Keratinocyte (primary cell): ENCODE measurements at regions not wholly inside any gene's neighbourhood (a gene's known extent, or its start where the extent isn't known, plus 50 kb on each side); places are given as distances from the start of the nearest gene placed in this dataset.

Experiments
- DNase-seq: peaks from one replicate; pipeline ENCODE4 v3.0.0-alpha.2; 2011; ENCODE audit warnings: low read depth, missing footprints, low spot score
- FAIRE-seq: peaks from 2 replicates; lab custom pipeline; 2011; peaks lifted over from hg19 to GRCh38; lab: Jason Lieb, UNC
- H2AFZ ChIP-seq: 2 replicates; pipeline ENCODE4 v1.6.0; 2012; ENCODE audit warnings: low read length, control low read depth, inconsistent platforms; ENCODE audit not compliant: control insufficient read depth
- H3K27ac ChIP-seq: 2 replicates; pipeline ENCODE4 v1.5.1; 2011; ENCODE audit warnings: low read length; ENCODE audit not compliant: control insufficient read depth, insufficient read depth
- H3K27me3 ChIP-seq: 3 replicates; pipeline ENCODE4 v1.6.0; 2011; ENCODE audit warnings: low read length; ENCODE audit not compliant: control insufficient read depth, insufficient read depth; ENCODE audit errors: extremely low read depth
- H3K36me3 ChIP-seq, 2 experiments: 2 replicates in 1 of 2; 3 replicates in 1 of 2; pipeline ENCODE4 v1.5.1; 2011; ENCODE audit warnings: low read length in 2 of 2, mild to moderate bottlenecking in 1 of 2; ENCODE audit not compliant: control insufficient read depth in 2 of 2, insufficient read depth in 2 of 2; ENCODE audit errors: extremely low read depth in 1 of 2
- H3K4me1 ChIP-seq: 3 replicates; pipeline ENCODE4 v1.5.1; 2011; ENCODE audit warnings: low read length; ENCODE audit not compliant: control insufficient read depth, insufficient read depth; ENCODE audit errors: extremely low read depth
- H3K4me2 ChIP-seq: 3 replicates; pipeline ENCODE4 v1.6.0; 2011; ENCODE audit warnings: low read depth, low read length; ENCODE audit not compliant: control insufficient read depth, insufficient read depth; ENCODE audit errors: extremely low read depth
- H3K4me3 ChIP-seq, 3 experiments: fragments of 200-600 bp in 1 of 3; sonication (generic) in 1 of 3; 2 replicates in 2 of 3; 3 replicates in 1 of 3; pipeline ENCODE4 v1.5.1; 2011 to 2016; ENCODE audit warnings: low read length in 3 of 3, mild to moderate bottlenecking in 3 of 3, control low read depth in 2 of 3, inconsistent platforms in 1 of 3, low read depth in 1 of 3, mixed read lengths in 1 of 3, mixed run types in 1 of 3, moderate library complexity in 1 of 3; ENCODE audit not compliant: control insufficient read depth in 2 of 3, insufficient read depth in 2 of 3; ENCODE audit errors: extremely low read depth in 1 of 3
- H3K79me2 ChIP-seq: 2 replicates; pipeline ENCODE4 v1.6.0; 2012; ENCODE audit warnings: low read length; ENCODE audit not compliant: control insufficient read depth, insufficient read depth
- H3K9ac ChIP-seq: 3 replicates; pipeline ENCODE4 v1.6.0; 2011; ENCODE audit warnings: low read length; ENCODE audit not compliant: control insufficient read depth, insufficient read depth; ENCODE audit errors: extremely low read depth
- H3K9me1 ChIP-seq: 3 replicates; pipeline ENCODE4 v1.6.0; 2011; ENCODE audit warnings: low read length; ENCODE audit not compliant: control insufficient read depth, insufficient read depth; ENCODE audit errors: extremely low read depth
- H3K9me3 ChIP-seq: 2 replicates; pipeline ENCODE4 v1.5.1; 2012; ENCODE audit warnings: low read depth, low read length; ENCODE audit not compliant: control insufficient read depth
- H4K20me1 ChIP-seq: 3 replicates; pipeline ENCODE4 v1.6.0; 2011; ENCODE audit warnings: low read length; ENCODE audit not compliant: control insufficient read depth, insufficient read depth; ENCODE audit errors: extremely low read depth
- EZH2 ChIP-seq: IDR thresholded peaks from one replicate; pipeline ENCODE4 v1.6.1; 2012; ENCODE audit warnings: inconsistent platforms, mild to moderate bottlenecking, low read length, moderate library complexity
- dilution Hi-C: fragments of 300-500 bp; cut with MboI; formaldehyde crosslinking; loops from one replicate; pipeline ENCODE4 v1.7.0; 2020; ENCODE audit warnings: low sequenced_read_pairs; ENCODE audit not compliant: extremely low pct_ligation_motif_present
- TF ChIP-seq, protein P1 (sequence below), 3 experiments: IDR thresholded peaks in 1 of 3; conservative IDR thresholded peaks in 1 of 3; optimal IDR thresholded peaks in 1 of 3; 2 replicates in 2 of 3; 3 replicates in 1 of 3; pipeline versions ENCODE3 to v1.5.1; 2011; ENCODE audit warnings: low read length in 3 of 3, mild to moderate bottlenecking in 3 of 3, moderate library complexity in 2 of 3, control low read depth in 1 of 3, inconsistent platforms in 1 of 3; ENCODE audit not compliant: insufficient read depth in 2 of 3; ENCODE audit errors: extremely low read depth in 1 of 3

DNA sequence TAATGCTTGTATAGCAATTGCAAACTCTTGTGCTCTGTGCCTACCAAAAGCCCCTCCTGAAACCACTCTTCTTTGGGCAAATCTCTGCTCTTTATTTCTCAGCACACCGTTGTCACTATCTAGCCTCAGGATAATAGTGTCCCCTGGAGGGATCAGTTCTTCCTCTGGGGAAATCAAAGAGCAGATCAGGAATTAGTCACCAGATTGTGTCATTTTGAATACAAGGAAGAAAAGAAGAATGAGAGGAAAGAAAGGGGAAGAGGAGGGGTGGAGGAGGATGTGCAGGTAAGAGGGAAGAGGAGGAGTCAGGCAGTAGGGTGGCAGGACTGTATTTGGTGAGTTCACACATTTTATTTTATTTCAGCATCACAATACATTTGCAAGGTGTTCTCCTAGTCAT lies 256.4 kb downstream of the GRIN2B start:
- Histone ChIP-seq H3K4me3 (no peak overlapping the region), H3K36me3 (no peaks in the 10 kb centered on the region), H3K9ac (no peak overlapping the region), H3K27ac (no peak overlapping the region), H4K20me1 (no peaks in the 10 kb centered on the region), H3K27me3 (no peaks in the 10 kb centered on the region), H2AFZ (no peak overlapping the region), H3K4me2 (no peak overlapping the region), H3K4me1 (no peaks in the 10 kb centered on the region), H3K79me2 (no peaks in the 10 kb centered on the region), H3K9me3 (no peaks in the 10 kb centered on the region), H3K9me1 (no peaks in the 10 kb centered on the region)
- FAIRE-seq (no peak), DNase-seq (no peak)
- dilution Hi-C loops = no loop called here
- TF ChIP-seq EZH2 = no peak
- TF ChIP-seq, protein P1, sequence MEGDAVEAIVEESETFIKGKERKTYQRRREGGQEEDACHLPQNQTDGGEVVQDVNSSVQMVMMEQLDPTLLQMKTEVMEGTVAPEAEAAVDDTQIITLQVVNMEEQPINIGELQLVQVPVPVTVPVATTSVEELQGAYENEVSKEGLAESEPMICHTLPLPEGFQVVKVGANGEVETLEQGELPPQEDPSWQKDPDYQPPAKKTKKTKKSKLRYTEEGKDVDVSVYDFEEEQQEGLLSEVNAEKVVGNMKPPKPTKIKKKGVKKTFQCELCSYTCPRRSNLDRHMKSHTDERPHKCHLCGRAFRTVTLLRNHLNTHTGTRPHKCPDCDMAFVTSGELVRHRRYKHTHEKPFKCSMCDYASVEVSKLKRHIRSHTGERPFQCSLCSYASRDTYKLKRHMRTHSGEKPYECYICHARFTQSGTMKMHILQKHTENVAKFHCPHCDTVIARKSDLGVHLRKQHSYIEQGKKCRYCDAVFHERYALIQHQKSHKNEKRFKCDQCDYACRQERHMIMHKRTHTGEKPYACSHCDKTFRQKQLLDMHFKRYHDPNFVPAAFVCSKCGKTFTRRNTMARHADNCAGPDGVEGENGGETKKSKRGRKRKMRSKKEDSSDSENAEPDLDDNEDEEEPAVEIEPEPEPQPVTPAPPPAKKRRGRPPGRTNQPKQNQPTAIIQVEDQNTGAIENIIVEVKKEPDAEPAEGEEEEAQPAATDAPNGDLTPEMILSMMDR (optimal IDR thresholded peaks at IDR 0.05 in 1 of 3, IDR thresholded peaks at IDR 0.05 in 1 of 3, conservative IDR thresholded peaks at IDR 0.05 in 1 of 3; ENCODE audit: extremely low read depth in 1 of 3, insufficient read depth in 2 of 3, low read length in 3 of 3) = no peak

DNA sequence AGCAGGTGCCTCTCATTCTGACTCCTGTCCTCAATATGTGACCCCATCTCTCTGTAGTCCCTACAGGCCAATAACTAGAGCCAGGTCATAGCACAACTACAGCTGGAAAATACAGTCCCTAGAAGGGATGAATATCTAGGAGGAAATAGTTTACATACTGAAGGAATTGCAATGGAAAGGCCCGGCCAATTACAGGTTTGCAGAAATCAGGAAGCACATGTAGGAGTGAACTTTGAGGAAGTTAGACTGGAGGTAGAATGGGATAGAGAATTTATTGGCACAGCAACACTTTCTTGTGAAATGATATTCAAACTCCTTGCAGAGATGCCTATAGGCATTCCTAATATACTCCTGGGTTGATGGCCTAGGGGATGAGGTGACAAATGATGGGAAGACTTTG lies 257.3 kb downstream of the GRIN2B start:
- no peaks in the 10 kb centered on the region for H3K9me1 ChIP-seq
- H4K20me1 ChIP-seq = no peaks in the 10 kb centered on the region
- H3K9me3 ChIP-seq = no peaks in the 10 kb centered on the region
- no peaks in the 10 kb centered on the region for H3K4me1 ChIP-seq
- H3K9ac ChIP-seq = no peak overlapping the region
- H3K36me3 ChIP-seq = no peaks in the 10 kb centered on the region
- H3K27ac ChIP-seq = no peak overlapping the region
- no peak overlapping the region for H3K4me3 ChIP-seq
- no peak for FAIRE-seq
- no peak overlapping the region for H2AFZ ChIP-seq
- H3K79me2 ChIP-seq = no peaks in the 10 kb centered on the region
- no peaks in the 10 kb centered on the region for H3K27me3 ChIP-seq
- TF ChIP-seq, protein P1 (optimal IDR thresholded peaks at IDR 0.05 in 1 of 3, IDR thresholded peaks at IDR 0.05 in 1 of 3, conservative IDR thresholded peaks at IDR 0.05 in 1 of 3; ENCODE audit: extremely low read depth in 1 of 3, insufficient read depth in 2 of 3, low read length in 3 of 3) = no peak
- TF ChIP-seq EZH2 = no peak
- DNase-seq = no peak
- dilution Hi-C loops = no loop called here
- H3K4me2 ChIP-seq = no peak overlapping the region
